Amniotic stem cell (primary cell): ENCODE measurements at regions not wholly inside any gene's neighbourhood (a gene's known extent, or its start where the extent isn't known, plus 50 kb on each side); places are given as distances from the start of the nearest gene placed in this dataset.
"Not testable (repeated sequence)": the region's sequence is repeated elsewhere in the genome, so short reads cannot be mapped to it uniquely, and the experiment has no call there.

Experiments used
- DNase-seq: peaks from one replicate; lab custom pipeline; 2025; lab: John Stamatoyannopoulos, UW

DNA sequence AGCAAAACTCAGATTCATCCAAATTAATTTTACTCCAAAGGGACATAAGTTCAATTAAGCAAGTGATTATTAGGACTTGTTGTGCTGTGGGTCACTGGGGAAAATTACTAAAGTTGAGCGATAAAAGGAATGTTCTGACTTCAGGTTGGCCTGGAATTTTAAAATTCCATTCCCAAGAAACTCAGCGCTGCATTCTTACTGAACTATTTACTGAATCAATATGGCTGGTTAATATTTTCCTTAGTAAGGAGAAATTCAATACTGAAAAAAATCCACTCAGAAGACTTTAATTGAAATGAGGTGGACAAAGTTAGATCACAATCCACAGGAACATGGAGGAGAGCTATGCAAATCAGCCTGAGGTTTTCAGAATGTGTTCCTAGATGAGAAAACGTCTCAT is 578.9 kb upstream of the NR5A2 start:
- DNase-seq, result no peak

DNA sequence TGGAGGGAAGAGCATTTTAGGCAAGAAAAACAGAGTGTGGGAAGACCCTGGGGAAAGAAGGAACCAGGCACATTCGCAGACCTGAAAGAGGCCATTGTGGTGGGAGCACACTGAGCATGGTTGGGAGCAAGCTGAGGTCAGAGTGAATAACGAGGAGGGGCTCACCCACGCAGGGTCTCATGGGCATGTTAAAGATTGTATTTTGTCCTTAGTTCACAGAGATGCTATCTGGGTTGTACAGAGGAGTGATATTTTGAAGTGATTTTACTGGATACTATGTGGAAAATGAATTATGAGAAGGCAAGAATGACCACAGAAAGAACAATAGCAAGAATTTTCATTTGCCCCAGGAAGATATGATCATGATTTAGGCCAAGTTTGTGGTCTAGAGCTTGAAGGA is 578.3 kb upstream of the NR5A2 start:
- DNase-seq, result no peak

DNA sequence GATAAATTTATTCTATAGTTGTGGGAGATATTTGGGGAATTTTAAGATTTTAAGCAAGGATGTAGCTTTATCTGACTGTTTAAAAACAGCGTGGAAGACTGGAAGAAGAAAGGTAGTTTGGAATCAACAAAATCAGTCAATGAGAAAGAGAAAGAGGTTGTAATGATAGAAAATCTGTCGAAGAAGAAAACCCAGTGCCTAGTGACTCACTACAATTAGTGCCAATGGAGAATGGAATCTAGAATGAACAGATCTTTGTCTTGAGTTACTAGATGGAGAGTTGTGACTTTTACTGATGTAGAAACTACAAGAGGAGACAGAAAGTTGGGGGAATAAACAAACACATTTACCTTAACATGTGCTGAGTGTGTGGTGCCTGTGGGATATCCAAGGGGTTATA is 577.8 kb upstream of the NR5A2 start:
- no peak for DNase-seq

DNA sequence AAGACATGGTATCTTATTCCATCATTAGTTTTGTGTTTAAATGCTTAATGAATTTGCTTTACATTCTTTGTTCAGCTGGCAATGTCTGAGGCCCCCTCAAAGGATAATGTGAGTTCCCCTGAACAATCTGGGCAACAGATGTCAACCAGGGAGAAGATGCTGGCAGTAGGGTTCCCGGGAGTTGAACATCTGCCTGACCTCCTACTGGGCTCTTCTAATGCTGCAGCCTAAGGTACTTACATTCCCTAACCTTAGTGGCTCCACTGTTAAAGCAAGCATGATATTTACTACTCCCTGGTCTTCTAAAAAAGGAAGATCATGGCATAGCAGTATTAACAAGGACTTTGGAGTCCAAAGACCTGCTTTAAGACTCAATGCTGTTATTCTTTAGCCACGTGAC is 574.9 kb upstream of the NR5A2 start:
- no peak for DNase-seq

DNA sequence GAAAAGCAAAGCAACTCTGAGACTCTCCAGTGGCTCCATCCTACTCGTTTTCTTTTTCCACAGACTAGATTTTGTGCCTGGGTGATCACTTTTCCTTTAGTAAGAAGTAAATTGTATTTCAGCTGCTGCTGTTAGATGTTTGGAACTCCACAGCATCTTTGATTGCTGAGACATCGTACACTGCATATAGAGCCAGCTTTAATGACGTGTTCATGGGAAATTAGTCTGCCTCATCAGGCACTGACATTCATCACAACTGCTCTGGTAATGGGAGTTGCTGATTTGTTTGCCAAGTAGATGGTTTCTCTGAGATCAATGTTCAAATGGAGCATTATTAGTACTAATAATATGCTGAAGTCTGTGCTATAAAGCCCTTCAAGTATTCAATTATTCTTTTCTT is 573.8 kb upstream of the NR5A2 start:
- DNase-seq, result no peak

DNA sequence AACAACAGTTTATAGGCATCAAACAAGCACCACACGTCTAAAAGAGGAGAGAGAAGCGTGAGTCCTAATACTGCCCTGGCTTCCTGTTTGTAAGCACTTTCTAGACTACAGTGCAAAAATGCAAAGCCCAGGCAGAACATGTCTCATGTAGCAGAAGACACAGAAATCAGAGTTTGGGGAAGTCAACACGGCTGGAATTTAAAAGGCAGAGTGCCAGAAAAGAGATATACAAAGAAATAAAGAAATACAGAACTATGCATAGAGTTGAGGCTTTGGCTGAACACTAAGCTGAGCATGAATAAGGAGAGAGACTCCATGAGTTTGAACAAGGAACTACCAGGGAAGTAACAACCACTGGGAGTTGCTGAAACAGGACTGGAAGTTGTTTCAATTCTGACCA is 566.6 kb upstream of the NR5A2 start:
- DNase-seq, result no peak

DNA sequence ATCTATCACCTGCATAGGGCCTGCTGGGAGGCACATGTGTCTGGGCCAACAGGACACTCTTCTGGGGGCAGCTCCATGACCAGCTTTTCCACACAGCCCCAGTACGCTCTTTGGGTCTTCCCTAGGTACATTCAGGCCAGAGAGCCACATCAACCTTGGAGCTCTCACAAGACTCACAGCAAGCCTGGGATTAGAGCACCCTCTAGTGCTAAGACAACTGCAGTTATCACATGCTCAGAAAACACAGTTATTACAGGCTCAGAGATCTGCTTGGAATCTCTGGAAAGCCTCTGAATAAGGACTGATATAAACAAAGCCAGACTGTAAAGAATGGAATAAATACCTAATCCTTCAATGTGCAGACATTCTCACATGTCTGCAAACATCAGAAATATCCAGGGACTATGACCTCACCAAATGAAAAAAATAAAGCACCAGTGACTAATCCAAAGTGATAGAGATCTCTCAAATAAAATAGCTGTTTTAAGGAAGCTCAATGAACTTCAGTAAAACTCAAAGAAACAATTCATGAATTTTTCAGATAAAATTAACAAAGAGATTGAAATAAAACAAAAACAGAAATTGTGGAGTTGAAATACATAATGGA is 563.9 kb upstream of the NR5A2 start:
- peak; percentile 2 for DNase-seq

DNA sequence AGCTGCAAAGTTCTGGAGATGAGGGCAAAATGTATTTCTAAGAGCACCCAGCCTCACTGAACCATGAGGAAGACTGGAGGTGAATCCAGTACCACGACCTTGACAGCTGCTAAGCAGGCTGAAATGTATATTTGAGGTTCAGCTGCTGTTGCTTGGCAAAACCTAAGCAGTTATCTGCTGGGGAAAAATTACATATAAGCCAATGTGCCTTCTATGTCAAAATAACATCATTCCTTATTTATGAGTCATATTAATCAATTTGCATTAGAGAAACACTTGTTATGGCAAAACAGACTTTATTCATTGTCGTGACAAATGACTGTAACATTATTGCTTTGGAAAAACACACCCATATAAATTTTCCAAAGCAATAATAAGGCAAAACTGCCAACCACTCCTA is 560.5 kb upstream of the NR5A2 start:
- DNase-seq, result no peak

DNA sequence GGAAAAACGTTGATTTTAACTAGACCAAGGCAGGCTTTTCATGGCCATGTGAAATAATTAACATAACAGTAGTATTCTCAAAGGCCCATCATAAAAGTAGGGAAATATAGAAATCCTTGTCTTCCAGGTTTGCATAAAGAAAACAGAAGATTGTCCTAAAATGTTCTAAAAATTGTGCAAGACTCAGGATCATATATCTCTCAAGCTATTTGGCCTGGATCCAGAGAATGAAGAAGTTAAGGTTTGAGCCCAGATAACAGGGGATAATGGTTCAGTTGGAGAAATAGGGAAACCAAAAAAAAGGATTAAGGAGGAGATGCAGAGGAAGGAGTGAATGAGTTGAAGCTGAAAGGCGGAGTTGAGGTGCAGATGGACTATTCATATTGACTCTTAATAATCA is 555.5 kb upstream of the NR5A2 start:
- no peak for DNase-seq

DNA sequence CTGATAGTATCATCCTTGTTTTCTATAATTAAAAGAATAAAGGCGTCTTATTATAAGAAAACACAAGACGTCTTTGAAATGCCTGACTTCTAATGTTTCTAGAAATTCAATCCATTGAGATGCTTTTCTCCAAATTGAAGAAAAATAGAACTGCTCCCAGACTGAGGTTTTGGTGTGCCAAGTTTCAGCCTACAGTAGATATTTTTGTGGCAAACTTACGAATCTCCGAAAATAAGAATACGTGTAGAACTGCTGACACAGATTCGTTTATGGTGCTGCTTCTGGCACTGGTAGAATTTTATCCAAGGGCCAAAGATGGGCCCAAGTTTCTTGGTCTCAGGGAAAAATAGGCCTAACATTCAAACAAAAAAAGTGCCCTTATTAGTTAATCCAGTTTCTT is 554.5 kb upstream of the NR5A2 start:
- DNase-seq, result no peak

DNA sequence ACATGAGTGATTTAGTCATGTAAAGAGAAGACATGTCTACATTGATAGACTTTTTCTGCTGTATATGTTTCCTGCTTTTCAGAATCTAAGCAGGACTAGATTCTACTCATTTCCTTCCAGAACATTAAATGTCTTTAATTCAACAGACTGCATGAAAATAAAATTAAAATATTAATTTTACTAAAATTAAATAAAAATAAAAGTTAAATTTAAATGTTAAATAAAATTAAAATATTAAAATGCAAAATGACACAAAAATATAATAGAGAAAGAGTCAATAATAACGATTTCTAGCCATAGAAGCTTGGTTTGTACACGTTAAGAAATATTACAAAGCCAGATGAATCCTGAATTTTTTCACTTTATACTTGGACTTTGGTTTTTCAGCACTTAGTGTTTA is 552.8 kb upstream of the NR5A2 start:
- no peak for DNase-seq

DNA sequence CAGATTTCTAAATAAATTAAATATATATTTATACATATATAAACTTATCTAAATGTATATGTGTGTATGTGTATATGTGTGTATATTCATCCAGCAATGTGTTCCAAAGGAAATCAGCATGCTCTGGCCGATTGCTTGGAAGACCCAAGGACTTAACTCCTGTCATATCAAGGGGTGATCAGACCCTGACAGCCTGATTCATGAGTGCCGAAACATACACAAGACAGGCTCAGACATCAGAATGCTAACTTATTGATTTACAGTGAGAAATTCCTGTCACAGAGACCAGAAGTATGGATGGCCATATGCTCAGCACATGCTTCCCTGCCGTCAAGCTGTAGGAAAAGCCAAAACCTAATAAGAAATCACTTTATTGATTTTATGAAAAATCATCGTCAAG is 545.1 kb upstream of the NR5A2 start:
- DNase-seq, result no peak

DNA sequence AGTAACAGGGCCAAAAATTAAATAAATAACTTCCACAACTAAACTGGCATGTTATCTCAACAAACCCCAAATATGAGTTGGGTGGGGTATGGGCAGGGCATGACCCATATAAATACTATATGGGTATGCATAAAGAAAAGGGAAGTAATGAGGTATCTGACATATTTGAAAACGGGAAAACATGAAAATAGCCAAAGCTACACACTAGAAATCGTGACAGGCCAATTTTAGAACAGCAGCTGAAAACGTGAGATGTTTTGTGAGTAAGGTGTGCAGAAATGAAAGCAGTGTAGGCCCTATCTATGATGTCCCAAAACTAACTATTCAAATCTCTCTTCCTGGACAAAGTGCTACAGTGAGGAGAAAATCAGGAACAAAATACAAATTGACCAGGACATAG is 537.9 kb upstream of the NR5A2 start:
- no peak for DNase-seq

DNA sequence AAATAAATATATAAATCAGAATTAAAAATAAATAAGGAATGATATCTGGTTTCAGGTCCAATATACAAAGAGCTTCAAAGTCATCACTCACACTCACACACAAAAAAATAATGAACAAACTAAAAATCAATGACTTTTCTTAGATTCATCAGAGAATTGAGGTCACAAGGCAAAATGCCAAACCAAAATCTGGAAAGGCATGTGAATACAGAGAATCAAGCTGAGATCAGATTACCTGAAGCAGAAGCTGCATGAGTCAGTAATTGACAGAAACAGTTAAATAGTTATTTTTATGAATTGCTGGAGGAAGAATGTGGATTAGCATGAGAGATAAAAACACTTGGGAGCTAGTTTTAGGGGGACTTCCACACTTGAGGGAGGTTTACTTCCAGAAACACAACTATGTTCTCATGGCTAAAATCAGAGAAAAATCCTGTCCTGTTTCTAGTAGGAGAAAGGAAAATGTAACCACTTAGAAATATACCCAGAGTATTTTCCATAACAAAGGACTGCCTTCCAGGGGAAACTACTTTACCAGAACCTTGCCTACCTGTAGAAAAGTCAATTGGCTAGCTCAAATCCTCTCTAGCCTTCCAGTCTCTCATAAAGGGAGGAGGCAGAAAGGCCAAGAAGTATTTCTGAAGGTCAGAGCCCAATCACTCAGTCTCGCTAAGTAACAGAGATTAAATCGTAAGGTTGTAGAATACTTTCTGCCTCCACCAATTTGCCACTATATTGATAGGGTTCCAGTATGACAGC is 536.6 kb upstream of the NR5A2 start:
- peak; percentile 23 for DNase-seq

DNA sequence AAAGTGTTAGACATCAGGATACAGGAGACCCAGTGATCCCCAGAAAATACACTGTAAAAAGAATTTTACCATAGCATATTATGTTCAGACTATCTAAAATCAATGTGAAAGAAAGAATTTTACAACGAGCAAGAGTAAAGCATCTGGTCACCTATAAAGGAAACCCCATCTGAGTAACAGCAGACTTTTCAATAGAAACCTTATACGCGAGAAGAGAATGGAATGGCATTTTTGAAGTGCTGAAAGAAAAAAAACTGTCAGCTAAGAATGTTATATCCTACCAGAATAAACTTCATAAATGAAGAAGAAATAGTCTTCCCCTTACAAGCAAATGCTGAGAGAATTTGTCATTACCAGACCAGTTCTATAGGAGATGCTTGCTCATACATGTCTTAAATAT is 532.1 kb upstream of the NR5A2 start:
- no peak for DNase-seq

DNA sequence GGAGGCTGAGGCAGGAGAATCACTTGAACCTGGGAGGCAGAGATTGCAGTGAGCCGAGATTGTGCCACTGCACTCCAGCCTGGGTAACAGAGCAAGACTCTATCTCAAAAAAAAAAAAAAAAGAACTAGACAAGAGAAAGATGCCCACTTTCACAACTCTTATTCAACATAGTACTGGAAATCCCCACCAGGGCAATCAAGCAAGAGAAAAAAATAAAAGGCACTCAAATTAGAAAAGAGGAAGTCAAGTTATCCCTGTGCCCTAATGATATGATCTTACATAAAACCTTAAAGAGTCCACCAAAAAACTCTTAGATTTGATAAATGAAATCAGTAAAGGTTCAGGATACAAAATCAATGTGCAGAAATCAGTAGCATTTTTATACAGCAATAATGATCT is 528.7 kb upstream of the NR5A2 start:
- not testable (repeated sequence) for DNase-seq

DNA sequence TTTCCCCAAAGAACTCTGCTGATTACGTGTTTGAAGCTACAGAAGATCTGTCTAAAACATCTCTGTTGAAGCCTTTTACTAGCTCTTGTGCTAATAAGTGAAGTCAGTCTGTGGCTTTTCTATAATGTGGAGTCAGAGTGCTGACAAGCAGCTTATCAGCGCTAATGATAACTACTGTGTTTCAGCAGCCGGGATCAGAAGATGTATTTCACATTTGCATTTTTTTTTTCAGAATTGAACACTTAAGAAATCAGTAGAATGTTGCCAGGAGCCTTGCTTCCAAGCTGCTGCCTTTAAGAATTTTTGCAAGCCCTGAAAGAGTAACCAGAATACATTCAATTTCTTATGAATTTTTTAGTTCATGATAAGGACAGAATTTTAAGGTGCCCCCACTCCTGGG is 519.4 kb upstream of the NR5A2 start:
- no peak for DNase-seq

DNA sequence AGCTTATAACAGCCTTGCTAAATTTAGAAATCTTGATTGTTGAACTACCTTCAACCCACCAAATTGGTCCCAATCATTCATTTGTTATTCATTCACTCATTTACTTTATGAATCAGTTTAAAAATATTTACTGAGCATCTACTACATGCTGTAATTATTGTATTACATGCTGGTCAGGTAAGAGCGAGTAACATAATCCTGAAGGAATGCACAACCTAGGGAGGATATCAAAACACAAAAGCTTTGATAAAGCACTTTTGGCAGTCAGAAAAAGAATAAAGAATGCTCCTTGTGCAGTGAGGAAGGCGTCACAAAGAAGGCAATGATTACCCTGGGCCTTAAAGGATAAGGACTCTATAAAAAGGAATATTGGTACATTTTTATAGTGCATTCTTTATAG is 518.9 kb upstream of the NR5A2 start:
- DNase-seq, result no peak

DNA sequence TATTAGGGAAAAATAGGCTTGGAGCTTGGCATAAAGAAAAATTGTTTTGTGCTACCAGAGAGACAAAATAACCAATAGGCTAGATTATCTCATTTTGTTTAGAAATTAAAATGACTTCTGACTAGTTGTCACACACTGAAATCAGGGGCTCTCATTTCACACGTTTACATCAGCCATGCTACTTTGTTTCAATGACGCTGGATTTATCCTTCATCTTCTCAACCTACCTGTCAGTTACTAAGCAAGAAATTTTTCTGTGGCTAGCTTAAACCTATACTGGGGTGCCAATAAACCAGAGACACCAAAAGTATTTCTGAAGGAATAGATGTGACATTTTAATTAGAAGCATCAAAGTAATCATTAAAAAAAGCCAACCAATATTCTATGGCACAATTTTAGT is 518.1 kb upstream of the NR5A2 start:
- no peak for DNase-seq

DNA sequence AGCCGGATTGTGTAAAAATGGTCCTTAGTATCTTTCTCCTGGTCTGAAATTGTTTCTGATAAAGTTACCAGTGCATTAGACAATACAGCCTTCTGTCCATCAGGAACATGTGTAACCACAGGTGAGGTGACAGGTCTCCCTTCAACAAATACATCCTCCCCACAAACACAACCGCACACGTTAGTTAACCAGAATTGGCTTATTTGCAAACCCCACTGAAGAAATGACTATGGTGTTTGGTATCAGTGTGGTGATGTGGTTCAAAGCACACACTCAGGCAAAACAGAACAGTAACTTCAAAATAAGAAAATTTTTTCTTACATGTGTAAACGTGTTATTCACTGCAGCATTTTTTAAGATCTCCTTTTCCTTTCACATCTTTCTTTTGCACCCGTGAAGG is 517.2 kb upstream of the NR5A2 start:
- DNase-seq, result no peak

DNA sequence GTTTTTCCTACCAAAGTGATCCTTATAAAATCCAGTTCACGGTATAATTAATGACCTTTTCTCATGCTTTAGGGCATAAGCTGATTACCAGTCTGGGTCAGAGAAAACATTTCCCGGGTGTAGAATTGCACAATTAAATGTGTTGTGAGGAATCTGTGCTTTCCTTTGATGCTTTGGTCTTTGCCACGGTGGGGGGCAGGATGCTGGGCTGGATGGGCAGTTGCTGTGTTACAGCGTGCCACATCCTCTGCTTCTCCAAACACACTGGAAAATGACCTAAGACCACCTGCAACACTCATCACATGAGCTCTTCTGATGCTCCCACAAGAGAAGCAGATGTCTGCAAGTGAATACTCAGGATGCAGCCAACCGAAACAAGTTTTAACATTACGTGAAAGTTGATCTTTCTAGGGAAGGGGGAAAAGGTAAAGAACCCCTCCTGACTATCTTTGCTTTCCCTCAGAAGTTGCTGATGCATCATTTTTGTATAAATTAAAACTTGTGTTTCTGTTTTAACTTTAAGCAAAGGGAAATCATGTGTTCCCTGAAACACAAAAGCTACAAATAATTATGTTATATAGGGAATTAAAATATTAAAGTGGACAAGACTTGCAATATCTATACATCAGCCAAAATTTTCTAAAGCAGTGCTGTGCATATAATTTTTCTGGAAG is 515.3 kb upstream of the NR5A2 start:
- DNase-seq, result no peak

DNA sequence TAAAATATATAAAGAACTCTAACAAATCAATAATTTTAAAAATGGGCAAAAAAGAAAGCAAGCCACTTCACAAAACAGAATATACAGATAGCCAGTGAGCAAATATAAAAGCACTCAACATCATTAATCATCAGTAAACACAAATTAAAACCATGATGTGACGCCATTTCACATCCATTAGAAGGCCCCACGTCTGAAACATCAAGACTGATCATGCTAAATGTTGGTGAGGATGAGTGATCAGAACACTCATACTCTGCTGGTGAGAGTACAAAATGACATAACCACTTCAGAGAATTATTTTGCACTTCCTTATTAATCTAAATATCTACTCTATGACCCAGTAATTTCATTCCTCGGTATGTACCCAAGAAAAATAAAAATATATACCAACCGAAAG is 512.2 kb upstream of the NR5A2 start:
- no peak for DNase-seq

DNA sequence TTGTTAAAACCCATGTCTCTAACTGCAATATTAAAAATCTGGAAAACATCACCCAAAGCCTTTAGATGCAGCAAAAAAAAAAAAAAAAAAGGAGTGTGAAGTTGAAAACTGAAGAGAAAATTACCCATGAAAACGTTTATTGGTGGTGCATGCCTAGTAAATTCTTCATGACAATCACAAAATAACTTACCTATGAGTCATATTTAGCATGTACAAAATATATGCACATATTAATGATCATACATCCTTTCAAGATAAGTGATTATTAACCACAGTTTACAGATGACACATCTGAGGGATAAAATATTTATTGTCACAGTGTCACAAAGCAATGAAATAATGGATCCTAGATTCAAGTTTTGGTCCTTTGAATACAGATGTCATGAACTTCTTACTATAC is 505.2 kb upstream of the NR5A2 start:
- DNase-seq, result no peak

DNA sequence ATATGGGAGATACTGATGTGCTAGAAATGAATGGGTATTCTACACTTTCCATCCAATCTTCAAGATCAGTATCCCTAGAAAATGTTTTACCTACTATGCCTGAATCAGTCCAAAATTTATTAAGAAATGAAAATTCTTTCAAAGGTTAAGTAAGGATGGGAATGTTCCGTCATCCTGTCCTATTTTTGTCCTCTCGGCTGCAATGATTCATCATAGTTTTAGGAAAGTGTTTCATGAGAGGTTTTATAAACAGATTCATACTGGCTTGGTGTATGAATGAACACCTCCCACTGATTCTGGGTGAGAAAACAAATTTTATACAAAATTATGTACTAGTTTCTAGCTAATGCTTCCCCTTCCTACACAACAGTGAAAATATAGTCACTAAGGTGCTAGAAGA is 504.6 kb upstream of the NR5A2 start:
- no peak for DNase-seq
